ENCODE measurements at regions not wholly inside any gene's neighbourhood (a gene's known extent, or its start where the extent isn't known, plus 50 kb on each side); places are given as distances from the start of the nearest gene placed in this dataset.

DNA sequence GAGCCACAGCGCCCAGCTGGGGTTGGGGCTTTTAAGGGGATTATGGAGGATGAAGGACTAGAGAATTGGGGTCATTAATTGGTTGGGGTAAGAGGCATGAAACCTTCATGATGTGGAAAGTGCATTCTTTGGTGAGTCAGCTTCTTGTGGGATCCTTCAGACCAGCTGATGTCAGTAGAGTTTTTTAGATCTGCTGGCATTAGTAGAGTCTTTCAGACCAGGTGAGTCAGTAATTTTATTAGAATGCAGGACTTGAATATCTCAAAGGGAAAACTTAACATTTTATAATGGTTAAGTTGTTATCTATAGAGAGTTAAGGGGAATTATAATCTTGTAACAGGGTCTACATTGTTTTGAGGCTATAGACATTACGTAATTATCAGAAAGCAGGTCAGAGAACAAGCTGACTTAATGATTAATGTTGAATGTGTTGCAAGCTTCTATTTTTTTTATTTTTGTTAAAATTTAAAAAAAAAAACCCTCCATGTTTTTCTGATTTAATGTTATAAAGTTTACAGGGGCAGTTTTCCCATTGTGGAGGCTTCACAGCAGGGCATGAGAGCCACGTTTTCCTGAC is 160.9 kb upstream of the FMN2 start:
- TF ChIP-seq, protein P1, sequence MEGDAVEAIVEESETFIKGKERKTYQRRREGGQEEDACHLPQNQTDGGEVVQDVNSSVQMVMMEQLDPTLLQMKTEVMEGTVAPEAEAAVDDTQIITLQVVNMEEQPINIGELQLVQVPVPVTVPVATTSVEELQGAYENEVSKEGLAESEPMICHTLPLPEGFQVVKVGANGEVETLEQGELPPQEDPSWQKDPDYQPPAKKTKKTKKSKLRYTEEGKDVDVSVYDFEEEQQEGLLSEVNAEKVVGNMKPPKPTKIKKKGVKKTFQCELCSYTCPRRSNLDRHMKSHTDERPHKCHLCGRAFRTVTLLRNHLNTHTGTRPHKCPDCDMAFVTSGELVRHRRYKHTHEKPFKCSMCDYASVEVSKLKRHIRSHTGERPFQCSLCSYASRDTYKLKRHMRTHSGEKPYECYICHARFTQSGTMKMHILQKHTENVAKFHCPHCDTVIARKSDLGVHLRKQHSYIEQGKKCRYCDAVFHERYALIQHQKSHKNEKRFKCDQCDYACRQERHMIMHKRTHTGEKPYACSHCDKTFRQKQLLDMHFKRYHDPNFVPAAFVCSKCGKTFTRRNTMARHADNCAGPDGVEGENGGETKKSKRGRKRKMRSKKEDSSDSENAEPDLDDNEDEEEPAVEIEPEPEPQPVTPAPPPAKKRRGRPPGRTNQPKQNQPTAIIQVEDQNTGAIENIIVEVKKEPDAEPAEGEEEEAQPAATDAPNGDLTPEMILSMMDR (IDR thresholded peaks at IDR 0.05), result no peak
- no peak for TF ChIP-seq EZH2phosphoT487 (IDR thresholded peaks at IDR 0.05)
- no peak for TF ChIP-seq EZH2 (IDR thresholded peaks at IDR 0.05)
